K562 (cell line): ENCODE measurements at regions not wholly inside any gene's neighbourhood (a gene's known extent, or its start where the extent isn't known, plus 50 kb on each side); places are given as distances from the start of the nearest gene placed in this dataset.

Source experiments
- GATA2 ChIP-seq: sonication (generic); formaldehyde crosslinking; IDR thresholded peaks from 2 replicates; pipeline ENCODE4 v1.4.0; 2020; ENCODE audit warnings: mild to moderate bottlenecking, missing genetic modification reagents
- HCFC1 ChIP-seq: IDR thresholded peaks from 2 replicates; pipeline ENCODE4 v1.6.1; 2012; ENCODE audit warnings: low read depth, low read length, improper control_type of control experiment
- HDAC2 ChIP-seq: fragments of 450-650 bp; IDR thresholded peaks from 2 replicates; pipeline ENCODE4 v1.6.1; 2016; ENCODE audit warnings: mild to moderate bottlenecking
- MYC ChIP-seq, 2 experiments: fragments of 250-450 bp in 1 of 2; sonication (Bioruptor Pico) in 1 of 2; IDR thresholded peaks; 2 replicates each; pipeline versions ENCODE4 v1.5.1 to v1.6.1; 2012 to 2021; ENCODE audit warnings: low read depth in 2 of 2, borderline replicate concordance in 1 of 2, improper control_type of control experiment in 1 of 2, low read length in 1 of 2, mild to moderate bottlenecking in 1 of 2, moderate library complexity in 1 of 2
- PPARD ChIP-seq: fragments of 250-450 bp; sonication (Bioruptor Pico); IDR thresholded peaks from 2 replicates; pipeline ENCODE4 v1.8.0; 2022; ENCODE audit warnings: inconsistent platforms, mild to moderate bottlenecking, moderate library complexity
- PURB ChIP-seq: sonication (generic); formaldehyde crosslinking; IDR thresholded peaks from 2 replicates; pipeline ENCODE4 v1.9.0; 2021; ENCODE audit warnings: low read depth, mild to moderate bottlenecking, missing genetic modification reagents
- RAD51 ChIP-seq: fragments of 450-650 bp; IDR thresholded peaks from 2 replicates; pipeline ENCODE4 v1.7.1; 2016; ENCODE audit warnings: low read depth, mild to moderate bottlenecking, borderline replicate concordance
- RBM25 ChIP-seq: fragments of 200-400 bp; formaldehyde crosslinking; IDR thresholded peaks from 2 replicates; pipeline ENCODE4 v1.6.1; 2018; ENCODE audit warnings: low read length, low read depth, moderate library complexity; ENCODE audit not compliant: severe bottlenecking
- REST ChIP-seq, 2 experiments: fragments of 450-650 bp; formaldehyde crosslinking in 1 of 2; IDR thresholded peaks; 2 replicates each; pipeline versions ENCODE4 v1.4.0 to v1.6.1; 2014 to 2020; ENCODE audit warnings: mild to moderate bottlenecking in 2 of 2, borderline replicate concordance in 1 of 2, low read depth in 1 of 2
- RNF219 ChIP-seq: fragments of 250-450 bp; sonication (Bioruptor Pico); IDR thresholded peaks from 2 replicates; pipeline ENCODE4 v1.5.0; 2022; ENCODE audit warnings: mild to moderate bottlenecking
- SIN3B ChIP-seq: fragments of 450-650 bp; IDR thresholded peaks from 2 replicates; pipeline ENCODE4 v1.6.1; 2017; ENCODE audit warnings: low read depth, mild to moderate bottlenecking, moderate library complexity
- SIRT6 ChIP-seq: IDR thresholded peaks from one replicate; pipeline ENCODE4 v1.6.1; 2012; ENCODE audit warnings: low read depth, mild to moderate bottlenecking, control low read depth, inconsistent platforms, low read length, moderate library complexity
- SOX6 ChIP-seq: fragments of 450-650 bp; IDR thresholded peaks from 2 replicates; pipeline ENCODE4 v1.6.1; 2014; ENCODE audit warnings: mild to moderate bottlenecking
- ZNF584 ChIP-seq: fragments of 200-800 bp; sonication (Bioruptor generic); IDR thresholded peaks from 2 replicates; pipeline ENCODE4 v1.6.1; 2016; ENCODE audit warnings: low read depth, mild to moderate bottlenecking, missing genetic modification characterization, missing compliant biosample characterization
- ZNF766 ChIP-seq: fragments of 200-800 bp; sonication (Bioruptor generic); conservative IDR thresholded peaks from 2 replicates; pipeline ENCODE4 v1.6.1; 2016; ENCODE audit warnings: missing genetic modification characterization, missing compliant biosample characterization
- TF ChIP-seq, protein P1 (sequence below): fragments of 450-650 bp; IDR thresholded peaks from 2 replicates; pipeline ENCODE4 v1.6.1; 2016; ENCODE audit warnings: missing biosample characterization, missing genetic modification characterization

DNA sequence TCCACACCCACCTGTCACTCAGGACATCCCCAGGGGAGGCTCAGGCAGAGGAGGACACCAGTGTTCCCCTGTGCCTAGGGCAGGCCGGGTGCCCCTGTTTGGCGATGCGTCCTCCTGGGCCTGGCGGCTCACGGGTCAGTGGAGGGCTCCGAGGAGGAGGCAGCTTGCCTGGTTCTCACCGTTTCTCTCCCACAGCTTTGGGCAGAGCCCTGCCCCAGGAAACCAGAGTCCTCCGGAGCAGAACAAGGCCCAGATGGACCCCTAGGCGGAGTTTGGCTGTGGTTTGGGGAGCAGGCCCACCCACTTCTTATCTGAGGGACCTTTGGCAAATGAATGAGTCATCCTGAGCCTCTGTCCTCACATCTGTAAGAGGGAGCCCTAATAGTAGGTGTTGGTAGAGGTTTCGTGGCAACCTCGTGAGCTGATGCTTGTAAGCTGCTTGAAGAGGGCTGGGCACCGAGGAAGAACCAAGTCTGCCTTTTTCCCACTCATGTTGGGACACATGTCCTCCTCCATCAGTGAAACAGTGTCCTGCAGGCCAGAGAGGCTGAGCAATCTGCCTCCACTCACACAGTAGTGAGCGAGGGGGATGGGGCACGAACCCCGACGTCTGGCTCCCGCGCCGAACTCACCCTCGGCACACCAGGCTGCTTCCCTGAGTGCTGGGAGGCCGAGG, 247.0 kb upstream of the CIBAR2 start (continued):
- TF ChIP-seq REST (IDR thresholded peaks at IDR 0.05; ENCODE audit: borderline replicate concordance) (peak; percentile 41; the same call in 1 of the 2 replicates), REST (CRISPR knock-in tag; IDR thresholded peaks at IDR 0.05; ENCODE audit: low read depth) (no peak), SIRT6 (no peak), PURB (CRISPR knock-in tag) (no peak), RBM25 (no peak), HCFC1 (0 out of 2 replicates have a peak, but pooled peaks have one; percentile 22), ZNF766 (CRISPR knock-in tag) (peak; percentile 82), PPARD (no peak), ZNF584 (CRISPR knock-in tag) (0 out of 2 replicates have a peak, but pooled peaks have one; percentile 64), GATA2 (CRISPR knock-in tag) (no peak), HDAC2 (peak; percentile 88), MYC (IDR thresholded peaks at IDR 0.05; ENCODE audit: low read depth, low read length) (0 out of 2 replicates have a peak, but pooled peaks have one; percentile 27), MYC (CRISPR knock-in tag; IDR thresholded peaks at IDR 0.05; ENCODE audit: borderline replicate concordance, low read depth) (0 out of 2 replicates have a peak, but pooled peaks have one; percentile 38), SIN3B (no peak), RAD51 (no peak), SOX6 (peak; percentile 43; the same call in 1 of the 2 replicates), RNF219 (CRISPR knock-in tag) (no peak)
- TF ChIP-seq, protein P1, sequence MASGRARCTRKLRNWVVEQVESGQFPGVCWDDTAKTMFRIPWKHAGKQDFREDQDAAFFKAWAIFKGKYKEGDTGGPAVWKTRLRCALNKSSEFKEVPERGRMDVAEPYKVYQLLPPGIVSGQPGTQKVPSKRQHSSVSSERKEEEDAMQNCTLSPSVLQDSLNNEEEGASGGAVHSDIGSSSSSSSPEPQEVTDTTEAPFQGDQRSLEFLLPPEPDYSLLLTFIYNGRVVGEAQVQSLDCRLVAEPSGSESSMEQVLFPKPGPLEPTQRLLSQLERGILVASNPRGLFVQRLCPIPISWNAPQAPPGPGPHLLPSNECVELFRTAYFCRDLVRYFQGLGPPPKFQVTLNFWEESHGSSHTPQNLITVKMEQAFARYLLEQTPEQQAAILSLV = no peak
